ENCODE measurements at regions not wholly inside any gene's neighbourhood (a gene's known extent, or its start where the extent isn't known, plus 50 kb on each side); places are given as distances from the start of the nearest gene placed in this dataset.

GRCh38 chr10:44326474-44327030 is 58.3 kb downstream of the CXCL12 start:
- no peak for DNase-seq (ENCODE audit: low read depth)
- no peak overlapping the region for H3K4me3 ChIP-seq (ENCODE audit: low read depth, low read length)

- no peak for DNase-seq (ENCODE audit: low read depth)
- H3K4me3 ChIP-seq (ENCODE audit: low read depth, low read length): no peak overlapping the region
Measured at GRCh38 chr10:44325596-44326307, 59.1 kb downstream of the CXCL12 start.

- no peak for DNase-seq (ENCODE audit: low read depth)
- no peak overlapping the region for H3K4me3 ChIP-seq (ENCODE audit: low read depth, low read length)
Measured at GRCh38 chr10:44325157-44325556, 59.7 kb downstream of the CXCL12 start.

- no peak overlapping the region for H3K4me3 ChIP-seq (ENCODE audit: low read depth, low read length)
- no peak for DNase-seq (ENCODE audit: low read depth)
Measured at GRCh38 chr10:44323838-44324237, 61.1 kb downstream of the CXCL12 start.

- no peak for DNase-seq (ENCODE audit: low read depth)
- H3K4me3 ChIP-seq (ENCODE audit: low read depth, low read length): no peak overlapping the region
Measured at GRCh38 chr10:44322137-44322536, 62.8 kb downstream of the CXCL12 start.

GRCh38 chr10:44320756-44321155 is 64.1 kb downstream of the CXCL12 start:
- DNase-seq (ENCODE audit: low read depth): no peak
- no peak overlapping the region for H3K4me3 ChIP-seq (ENCODE audit: low read depth, low read length)

- no peak overlapping the region for H3K4me3 ChIP-seq (ENCODE audit: low read depth, low read length)
- no peak for DNase-seq (ENCODE audit: low read depth)
Measured at GRCh38 chr10:44317856-44318255, 67.0 kb downstream of the CXCL12 start.

GRCh38 chr10:44316922-44317215 is 68.0 kb downstream of the CXCL12 start:
- no peak for DNase-seq (ENCODE audit: low read depth)
- H3K4me3 ChIP-seq (ENCODE audit: low read depth, low read length): no peak overlapping the region

- no peak overlapping the region for H3K4me3 ChIP-seq (ENCODE audit: low read depth, low read length)
- no peak for DNase-seq (ENCODE audit: low read depth)
Measured at GRCh38 chr10:44316187-44316921, 68.5 kb downstream of the CXCL12 start.

- DNase-seq (ENCODE audit: low read depth): no peak
- H3K4me3 ChIP-seq (ENCODE audit: low read depth, low read length): no peak overlapping the region
Measured at GRCh38 chr10:44314802-44315460, 70.0 kb downstream of the CXCL12 start.

- DNase-seq (ENCODE audit: low read depth): no peak
- no peak overlapping the region for H3K4me3 ChIP-seq (ENCODE audit: low read depth, low read length)
Measured at GRCh38 chr10:44313761-44314165, 71.1 kb downstream of the CXCL12 start.

- no peak for DNase-seq (ENCODE audit: low read depth)
- H3K4me3 ChIP-seq (ENCODE audit: low read depth, low read length): no peak overlapping the region
Measured at GRCh38 chr10:44312401-44312800, 72.5 kb downstream of the CXCL12 start.

GRCh38 chr10:44311563-44312051 is 73.3 kb downstream of the CXCL12 start:
- H3K4me3 ChIP-seq (ENCODE audit: low read depth, low read length): no peak overlapping the region
- no peak for DNase-seq (ENCODE audit: low read depth)

- peak overlapping the region; percentile 32 for H3K4me3 ChIP-seq (ENCODE audit: low read depth, low read length)
- DNase-seq (ENCODE audit: low read depth): peak; percentile 45
Measured at GRCh38 chr10:44310762-44311562, 73.9 kb downstream of the CXCL12 start.

GRCh38 chr10:44309939-44310761 is 74.7 kb downstream of the CXCL12 start:
- no peak for DNase-seq (ENCODE audit: low read depth)

GRCh38 chr10:44309361-44309760 is 75.5 kb downstream of the CXCL12 start:
- no peak overlapping the region for H3K4me3 ChIP-seq (ENCODE audit: low read depth, low read length)
- no peak for DNase-seq (ENCODE audit: low read depth)

More at GRCh38 chr10:44309939-44310761, 74.7 kb downstream of the CXCL12 start:
- peak overlapping the region; percentile 32 for H3K4me3 ChIP-seq (ENCODE audit: low read depth, low read length)

GRCh38 chr10:44308935-44309334 is 76.0 kb downstream of the CXCL12 start:
- DNase-seq (ENCODE audit: low read depth): no peak
- no peak overlapping the region for H3K4me3 ChIP-seq (ENCODE audit: low read depth, low read length)

GRCh38 chr10:44307691-44308090 is 77.2 kb downstream of the CXCL12 start:
- no peak overlapping the region for H3K4me3 ChIP-seq (ENCODE audit: low read depth, low read length)
- no peak for DNase-seq (ENCODE audit: low read depth)

- no peak for DNase-seq (ENCODE audit: low read depth)
- no peak overlapping the region for H3K4me3 ChIP-seq (ENCODE audit: low read depth, low read length)
Measured at GRCh38 chr10:44306762-44307161, 78.1 kb downstream of the CXCL12 start.

Measured in skeletal muscle cell (primary cell).